Upper lobe of left lung (tissue), 4 donors: ENCODE measurements at regions not wholly inside any gene's neighbourhood (a gene's known extent, or its start where the extent isn't known, plus 50 kb on each side); places are given as distances from the start of the nearest gene placed in this dataset.

ENCODE experiments used
- POLR2A ChIP-seq, 4 donors: fragments of 450-650 bp; IDR thresholded peaks; one replicate each; pipeline ENCODE4 v1.5.1; 2016 to 2017; ENCODE audit warnings: antibody characterized with exemption in 4 of 4, mild to moderate bottlenecking in 2 of 4
- TF ChIP-seq, protein P1 (sequence below), 6 experiments: fragments of 450-650 bp in 4 of 6; fragments of 200-600 bp in 2 of 6; sonication (generic) in 2 of 6; IDR thresholded peaks; one replicate each; pipeline ENCODE4 v1.5.1; 2016 to 2019; ENCODE audit warnings: antibody characterized with exemption in 6 of 6

DNA sequence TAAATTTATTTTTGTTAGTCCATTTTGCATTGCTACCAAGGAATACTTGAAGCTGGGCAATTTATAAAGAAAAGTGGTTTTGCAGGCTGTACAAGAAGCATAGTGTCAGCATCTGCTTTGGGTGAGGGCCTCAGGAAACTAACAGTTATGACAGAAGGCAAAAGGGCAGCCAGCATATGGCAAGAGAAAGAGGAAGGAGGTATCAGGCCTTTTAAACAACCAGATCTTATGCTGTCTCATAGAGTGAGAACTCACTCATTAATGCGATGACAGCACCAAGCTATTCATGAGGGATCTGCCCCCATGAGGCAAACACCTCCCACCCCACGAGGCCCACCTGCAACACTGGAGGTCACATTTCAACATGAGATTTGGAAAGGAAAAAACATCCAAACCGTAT lies 898.4 kb downstream of the KCNT2 start:
- TF ChIP-seq, protein P1, sequence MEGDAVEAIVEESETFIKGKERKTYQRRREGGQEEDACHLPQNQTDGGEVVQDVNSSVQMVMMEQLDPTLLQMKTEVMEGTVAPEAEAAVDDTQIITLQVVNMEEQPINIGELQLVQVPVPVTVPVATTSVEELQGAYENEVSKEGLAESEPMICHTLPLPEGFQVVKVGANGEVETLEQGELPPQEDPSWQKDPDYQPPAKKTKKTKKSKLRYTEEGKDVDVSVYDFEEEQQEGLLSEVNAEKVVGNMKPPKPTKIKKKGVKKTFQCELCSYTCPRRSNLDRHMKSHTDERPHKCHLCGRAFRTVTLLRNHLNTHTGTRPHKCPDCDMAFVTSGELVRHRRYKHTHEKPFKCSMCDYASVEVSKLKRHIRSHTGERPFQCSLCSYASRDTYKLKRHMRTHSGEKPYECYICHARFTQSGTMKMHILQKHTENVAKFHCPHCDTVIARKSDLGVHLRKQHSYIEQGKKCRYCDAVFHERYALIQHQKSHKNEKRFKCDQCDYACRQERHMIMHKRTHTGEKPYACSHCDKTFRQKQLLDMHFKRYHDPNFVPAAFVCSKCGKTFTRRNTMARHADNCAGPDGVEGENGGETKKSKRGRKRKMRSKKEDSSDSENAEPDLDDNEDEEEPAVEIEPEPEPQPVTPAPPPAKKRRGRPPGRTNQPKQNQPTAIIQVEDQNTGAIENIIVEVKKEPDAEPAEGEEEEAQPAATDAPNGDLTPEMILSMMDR (IDR thresholded peaks at IDR 0.05), result no peak
- TF ChIP-seq POLR2A (IDR thresholded peaks at IDR 0.05), result no peak
